NAMALWA (cell line): ENCODE measurements at regions not wholly inside any gene's neighbourhood (a gene's known extent, or its start where the extent isn't known, plus 50 kb on each side); places are given as distances from the start of the nearest gene placed in this dataset.

Experiments used
- DNase-seq: peaks from one replicate; pipeline ENCODE4 v3.0.0-alpha.2; 2015; ENCODE audit warnings: low spot score

GRCh38 chr16:5480431-5481195 lies 383.0 kb upstream of the EEF2KMT start:
- DNase-seq, result no peak

DNA sequence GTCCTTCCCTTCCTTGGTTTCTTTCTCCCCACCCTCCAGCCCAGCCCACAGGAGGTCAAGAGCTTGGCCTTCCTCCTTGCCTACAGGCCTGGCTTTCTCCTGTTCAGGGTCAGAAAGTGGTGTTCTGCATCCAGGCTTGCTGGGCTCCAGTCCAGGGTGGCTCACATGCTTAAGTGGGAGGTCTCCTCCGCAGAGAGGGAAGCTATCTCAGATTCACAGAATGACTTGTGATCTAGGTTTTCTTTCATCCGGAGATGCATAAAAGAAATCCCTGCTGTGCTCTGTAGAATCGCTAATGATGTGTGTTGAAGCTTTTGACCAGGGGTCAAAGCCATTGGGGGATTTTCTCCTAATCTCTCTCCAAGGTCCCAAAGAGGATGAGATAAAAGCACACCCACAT lies 382.3 kb upstream of the EEF2KMT start:
- DNase-seq, result no peak

DNA sequence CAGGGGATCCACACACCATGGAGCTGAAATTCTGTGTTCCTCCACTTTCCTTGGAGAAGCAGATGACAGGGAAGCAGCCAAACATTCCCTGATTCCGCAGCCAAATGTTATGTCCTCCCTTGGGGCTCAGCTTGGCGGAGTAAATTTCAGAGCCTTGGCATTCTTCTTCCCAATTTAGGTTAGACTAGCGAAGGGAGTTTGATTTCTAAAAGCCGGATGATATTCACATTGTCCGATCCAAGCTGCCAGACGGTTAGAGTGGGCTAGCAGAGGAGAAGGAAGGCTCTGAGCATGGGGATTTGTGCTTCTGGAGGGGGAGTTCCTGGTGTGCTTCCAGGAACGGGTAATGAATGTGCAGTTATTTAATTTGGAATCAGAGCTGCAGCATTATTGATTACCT lies 380.4 kb upstream of the EEF2KMT start:
- DNase-seq, result no peak

DNA sequence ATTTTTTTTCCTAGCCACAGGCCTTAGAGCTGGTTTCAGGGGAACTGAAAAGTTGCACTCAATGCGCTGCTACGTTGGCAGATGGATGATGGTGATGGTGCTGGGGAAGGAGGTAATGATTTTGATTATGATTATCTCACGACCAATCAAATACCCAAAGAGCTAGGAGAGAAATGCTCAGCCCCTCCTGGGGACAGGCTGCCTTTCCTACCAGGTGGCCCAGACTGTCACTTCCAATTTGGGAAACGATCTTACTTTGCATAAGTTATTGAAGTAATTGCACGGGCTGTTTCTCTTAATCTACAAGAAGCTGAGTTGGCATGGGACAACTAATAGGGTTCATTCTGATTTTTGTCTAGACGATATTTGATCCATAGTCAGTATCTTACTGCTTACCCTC lies 379.7 kb upstream of the EEF2KMT start:
- DNase-seq, result no peak

DNA sequence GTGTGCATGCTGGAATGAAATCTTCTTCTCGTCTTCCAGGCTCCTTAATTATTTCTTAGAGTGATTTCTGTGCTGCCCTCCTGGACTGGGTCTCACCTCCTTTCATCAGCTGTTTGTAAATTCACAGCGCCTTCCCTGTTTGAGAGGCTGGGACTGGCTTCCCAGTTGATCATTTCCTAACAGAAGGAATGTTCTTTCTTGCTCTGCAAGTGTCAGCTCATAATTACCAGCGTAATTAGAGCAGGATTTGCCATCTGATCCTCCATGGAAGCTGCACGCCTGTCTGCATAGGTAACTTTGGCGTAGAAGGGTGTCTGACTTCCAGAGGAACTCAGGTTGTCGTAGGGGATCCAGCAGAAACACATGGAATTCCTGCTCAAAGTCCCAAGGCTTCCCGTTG lies 375.0 kb upstream of the EEF2KMT start:
- no peak for DNase-seq

- DNase-seq, result no peak
Observed at GRCh38 chr16:5468488-5468887, 370.9 kb upstream of the EEF2KMT start.

- no peak for DNase-seq
Observed at GRCh38 chr16:5467552-5467951, 370.0 kb upstream of the EEF2KMT start.

- DNase-seq, result no peak
Observed at GRCh38 chr16:5466551-5466950, 369.0 kb upstream of the EEF2KMT start.

DNA sequence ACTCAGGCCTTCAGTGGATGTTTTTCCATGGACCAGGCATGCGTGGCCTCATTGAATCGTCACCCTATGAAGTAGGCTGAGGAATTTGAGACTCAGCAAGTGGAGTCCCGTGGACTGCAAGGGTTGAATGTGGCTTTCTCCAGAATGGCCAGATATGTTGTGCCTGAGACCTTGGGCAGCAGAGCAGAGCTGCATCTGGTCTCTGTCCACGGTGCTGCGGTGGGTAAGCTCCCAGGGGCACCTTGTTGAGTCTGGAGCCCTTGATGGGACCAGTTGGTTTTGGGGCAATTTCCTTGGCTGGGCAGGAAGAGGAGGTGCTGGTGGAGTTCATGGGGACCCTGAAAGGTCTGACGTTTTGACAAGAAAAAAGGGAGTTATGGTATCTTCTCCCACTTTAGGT lies 368.1 kb upstream of the EEF2KMT start:
- no peak for DNase-seq

DNA sequence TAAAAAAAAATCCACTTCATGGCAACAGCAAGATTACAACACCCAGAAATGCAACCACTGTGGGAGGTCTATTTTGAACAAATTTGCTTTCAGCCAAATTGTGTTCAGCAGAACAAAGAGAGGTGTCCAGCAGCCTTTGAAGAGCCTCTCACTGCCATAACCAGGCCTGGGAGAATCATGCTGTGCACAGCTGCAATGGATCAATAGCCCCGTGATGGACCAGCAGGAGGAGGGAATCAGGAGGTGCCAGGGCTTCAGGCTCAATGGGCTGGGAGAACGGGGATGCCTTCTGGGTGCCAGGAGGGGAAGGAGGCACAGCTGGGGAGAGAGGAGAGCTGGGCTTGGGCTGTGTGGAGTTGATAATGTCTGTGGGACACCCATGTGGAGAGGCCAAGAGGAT lies 366.2 kb upstream of the EEF2KMT start:
- no peak for DNase-seq

DNA sequence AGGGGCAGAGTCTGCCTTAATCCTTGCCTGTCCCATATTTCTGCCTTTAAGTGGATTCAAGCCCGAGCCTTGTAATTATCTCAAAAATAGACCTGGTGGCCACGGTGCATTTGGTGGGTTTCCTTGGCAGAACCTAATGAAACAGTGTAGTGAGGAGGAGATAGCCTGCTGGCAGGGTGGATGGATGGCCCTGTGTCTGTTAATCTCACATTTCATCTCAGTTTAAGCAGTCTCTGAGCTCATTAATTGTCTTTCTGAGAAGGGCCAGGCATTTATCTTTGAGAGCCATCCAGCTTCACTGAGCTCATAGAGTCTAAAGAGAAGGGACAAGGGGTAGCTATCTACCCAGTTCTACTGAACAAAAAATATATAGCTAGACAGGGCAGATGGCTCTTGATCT lies 364.0 kb upstream of the EEF2KMT start:
- DNase-seq, result no peak

GRCh38 chr16:5461141-5461540 lies 363.5 kb upstream of the EEF2KMT start:
- no peak for DNase-seq

DNA sequence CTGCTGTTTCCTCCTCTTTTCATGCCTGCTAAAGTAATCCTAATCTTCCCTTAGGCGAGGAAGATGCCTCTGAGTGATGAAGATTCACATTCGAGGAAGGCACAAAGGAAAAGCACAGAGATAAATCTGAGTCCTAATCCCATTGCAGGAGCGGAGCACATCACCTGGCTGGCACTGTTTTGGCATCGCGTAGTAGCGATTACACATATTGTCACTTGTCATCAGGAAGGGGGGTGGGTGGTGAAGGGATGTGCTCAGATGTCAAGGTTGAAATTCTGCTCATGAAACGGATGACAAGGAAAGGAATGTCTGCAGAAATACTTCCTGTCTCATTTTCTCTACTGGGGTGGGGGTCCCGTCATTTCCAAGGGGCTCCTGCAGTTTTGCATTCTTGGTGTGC lies 363.1 kb upstream of the EEF2KMT start:
- DNase-seq, result no peak

- no peak for DNase-seq
Observed at GRCh38 chr16:5459863-5460262, 362.3 kb upstream of the EEF2KMT start.

- DNase-seq, result no peak
Observed at GRCh38 chr16:5455110-5455509, 357.5 kb upstream of the EEF2KMT start.

DNA sequence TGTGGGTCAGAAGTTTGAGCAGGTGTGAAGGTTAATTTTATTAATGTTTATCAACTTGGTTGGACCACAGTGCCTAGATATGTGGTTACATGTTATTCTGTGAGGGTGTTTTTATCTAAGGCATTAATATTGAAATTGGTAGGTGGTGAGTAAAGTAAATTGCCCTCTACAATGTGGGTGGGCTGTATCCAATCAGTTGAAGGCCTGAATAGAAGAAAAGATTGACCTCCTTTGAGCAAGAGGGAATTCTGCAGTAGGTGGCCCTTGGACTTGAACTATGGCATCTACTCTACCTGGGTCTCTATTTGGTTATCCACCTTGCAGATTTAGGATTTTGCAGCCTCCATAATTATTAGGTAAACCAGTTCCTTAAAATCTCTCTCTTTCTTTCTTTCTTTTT lies 356.8 kb upstream of the EEF2KMT start:
- no peak for DNase-seq

GRCh38 chr16:5451641-5452040 lies 354.0 kb upstream of the EEF2KMT start:
- DNase-seq, result no peak

- no peak for DNase-seq
Observed at GRCh38 chr16:5450409-5451104, 353.0 kb upstream of the EEF2KMT start.

DNA sequence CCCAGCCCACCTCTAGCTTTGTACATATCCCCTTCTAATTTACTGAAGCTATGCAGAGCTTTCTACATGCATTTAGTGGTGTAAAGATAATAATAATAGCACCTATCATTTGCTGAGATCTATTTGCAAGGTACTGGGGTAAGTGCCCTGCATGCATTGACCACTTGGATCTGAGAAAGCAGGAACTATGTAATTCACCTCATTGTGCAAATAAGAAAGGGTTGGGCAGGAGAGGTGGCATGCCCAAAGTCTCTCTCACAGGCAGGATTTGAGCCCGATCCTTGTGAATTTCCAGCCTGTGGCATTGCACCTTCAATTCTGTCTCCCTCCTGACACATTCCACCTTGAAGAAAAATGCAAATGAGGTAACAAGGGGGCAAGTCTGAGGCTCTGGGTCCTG lies 352.3 kb upstream of the EEF2KMT start:
- no peak for DNase-seq

- DNase-seq, result no peak
Observed at GRCh38 chr16:5448798-5449197, 351.2 kb upstream of the EEF2KMT start.

DNA sequence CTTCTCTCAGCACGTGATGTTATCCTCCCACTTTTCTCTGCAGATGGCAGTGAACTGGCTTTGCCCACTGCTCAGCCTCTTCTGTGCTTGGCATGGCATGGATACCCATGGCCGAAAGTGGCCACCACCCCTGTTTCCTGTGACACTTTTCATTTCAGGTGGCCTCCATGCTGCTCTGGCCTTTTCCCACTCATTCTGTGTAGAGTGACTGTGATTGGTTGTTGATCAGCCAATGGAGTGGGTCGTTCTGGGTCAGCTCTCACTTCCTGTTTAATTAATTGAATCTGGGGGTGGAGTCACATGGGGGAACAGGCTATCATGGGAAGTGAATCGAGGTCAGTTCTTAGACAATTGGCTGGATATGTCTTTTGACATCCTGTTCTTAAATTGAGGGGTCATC lies 350.1 kb upstream of the EEF2KMT start:
- DNase-seq, result peak; percentile 14

DNA sequence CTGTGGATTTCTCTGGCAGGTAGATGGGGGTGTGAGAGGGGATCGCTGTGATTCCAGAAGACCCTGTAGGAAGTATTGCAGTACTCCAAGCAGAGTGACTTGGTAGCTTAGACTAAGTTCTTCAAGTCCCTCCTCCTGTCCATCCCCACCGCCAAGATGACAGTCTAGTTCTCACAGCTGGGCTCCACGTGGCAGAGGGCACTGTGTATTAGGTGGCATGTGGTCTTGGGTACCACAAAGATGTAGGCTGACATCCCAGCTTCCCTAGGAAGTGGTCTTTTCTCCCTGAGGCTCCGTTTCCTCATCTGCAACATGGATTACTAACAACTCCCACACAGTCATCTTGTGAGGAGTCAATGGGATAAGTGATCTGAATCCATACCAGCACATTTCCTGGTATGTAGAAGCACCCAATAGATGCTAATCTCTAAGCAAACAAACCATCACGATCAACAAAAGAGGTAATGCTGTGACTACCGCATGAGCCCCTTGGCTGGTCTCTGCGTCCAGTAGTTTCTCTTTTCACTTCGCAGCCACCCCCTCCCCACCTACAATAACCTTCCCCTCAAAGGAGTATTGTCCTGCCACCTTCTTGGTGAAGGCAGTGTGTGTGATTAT lies 349.1 kb upstream of the EEF2KMT start:
- no peak for DNase-seq

DNA sequence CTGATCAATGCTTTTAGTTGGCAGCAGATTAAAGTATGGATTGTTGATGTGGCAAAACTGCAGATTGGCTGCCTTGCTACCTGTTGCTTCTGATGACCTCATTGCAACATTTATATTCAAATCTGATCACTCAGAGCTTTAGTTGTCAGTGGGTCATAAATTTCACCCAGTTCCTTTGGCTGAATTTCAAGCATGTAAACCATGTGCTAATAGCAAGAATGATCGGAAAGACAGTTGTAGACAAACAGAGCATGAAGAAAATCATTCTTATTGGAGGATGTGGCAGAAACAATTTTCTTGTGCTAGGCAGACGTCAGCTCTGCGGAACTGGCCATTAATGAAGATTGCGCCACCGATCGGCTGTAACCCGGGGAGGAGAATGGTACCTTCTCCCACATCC lies 346.6 kb upstream of the EEF2KMT start:
- DNase-seq, result no peak
